Omental fat pad (tissue), 3 donors: ENCODE measurements at regions not wholly inside any gene's neighbourhood (a gene's known extent, or its start where the extent isn't known, plus 50 kb on each side); places are given as distances from the start of the nearest gene placed in this dataset.

Experiments used
- ATAC-seq: fragments of 150-250 bp; one replicate; pipeline ENCODE4 v1.9.1; 2016; ENCODE audit warnings: mild to moderate bottlenecking, moderate library complexity; ENCODE audit not compliant: low FRiP score
- DNase-seq: peaks from one replicate; pipeline ENCODE4 v3.0.0-alpha.2; 2019; ENCODE audit warnings: low spot score
- CTCF ChIP-seq, 3 donors: fragments of 450-650 bp; IDR thresholded peaks; one replicate each; pipeline ENCODE4 v1.5.1; 2016 to 2017; ENCODE audit warnings: antibody characterized with exemption in 3 of 3, mild to moderate bottlenecking in 3 of 3, moderate library complexity in 2 of 3

GRCh38 chr4:17352357-17352756, 159.5 kb downstream of the QDPR start:
- ATAC-seq = no peak
- no peak for TF ChIP-seq CTCF (IDR thresholded peaks at IDR 0.05)

GRCh38 chr4:17347445-17347844, 164.4 kb downstream of the QDPR start:
- no peak for DNase-seq
- peak in 1 of 3 donors; percentile 16 for TF ChIP-seq CTCF (IDR thresholded peaks at IDR 0.05)
- no peak for ATAC-seq

More at GRCh38 chr4:17352357-17352756, 159.5 kb downstream of the QDPR start:
- DNase-seq = no peak

GRCh38 chr4:17339376-17339775, 172.5 kb downstream of the QDPR start:
- ATAC-seq = no peak
- no peak for TF ChIP-seq CTCF (IDR thresholded peaks at IDR 0.05)
- no peak for DNase-seq

- ATAC-seq (no peak), DNase-seq (no peak)
- no peak for TF ChIP-seq CTCF (IDR thresholded peaks at IDR 0.05)
Observed at GRCh38 chr4:17336986-17337385, 174.9 kb downstream of the QDPR start.

- no peak for DNase-seq
- TF ChIP-seq CTCF (IDR thresholded peaks at IDR 0.05) = no peak
- ATAC-seq = no peak
Observed at GRCh38 chr4:17336524-17336961, 175.3 kb downstream of the QDPR start.

GRCh38 chr4:17336069-17336468, 175.8 kb downstream of the QDPR start:
- no peak for DNase-seq
- TF ChIP-seq CTCF (IDR thresholded peaks at IDR 0.05) = no peak
- ATAC-seq = no peak

GRCh38 chr4:17335371-17335770, 176.5 kb downstream of the QDPR start:
- ATAC-seq (no peak), DNase-seq (no peak)
- TF ChIP-seq CTCF (IDR thresholded peaks at IDR 0.05) = no peak
